ENCODE measurements at regions not wholly inside any gene's neighbourhood (a gene's known extent, or its start where the extent isn't known, plus 50 kb on each side); places are given as distances from the start of the nearest gene placed in this dataset.

GRCh38 chr16:6246266-6246665, 1086.4 kb upstream of the RBFOX1 start:
- Histone ChIP-seq H3K4me3 (ENCODE audit: low read depth, low read length, poor library complexity, severe bottlenecking) (no peak overlapping the region), H2AFZ (ENCODE audit: low read length) (no peak overlapping the region), H4K20me1 (ENCODE audit: insufficient read depth, low read length) (no peaks in the 10 kb centered on the region), H3K36me3 (ENCODE audit: insufficient read depth, low read length) (no peaks in the 10 kb centered on the region), H3K79me2 (ENCODE audit: insufficient read depth, low read depth, low read length) (no peaks in the 10 kb centered on the region), H3K9me3 (ENCODE audit: low read length) (no peaks in the 10 kb centered on the region), H3K4me2 (ENCODE audit: low read length) (no peak overlapping the region), H3K9me2 (ENCODE audit: insufficient read depth, low read length) (no peaks in the 10 kb centered on the region), H3K4me1 (ENCODE audit: insufficient read depth, low read length, poor library complexity, severe bottlenecking) (no peaks in the 10 kb centered on the region), H3K27ac (ENCODE audit: low read depth, low read length, poor library complexity, severe bottlenecking) (no peak overlapping the region)
- ChIA-PET POLR2A (interaction anchor here (0.5 kb wide), 1 partner anchor 461 kb away, joined by 4 read pairs; no protein-coding TSS in a partner anchor), CTCF (ENCODE audit: unreplicated experiment) (no interaction called here)
- TF ChIP-seq CTCF (conservative IDR thresholded peaks at IDR 0.05; ENCODE audit: low read length) (no peak), EZH2phosphoT487 (IDR thresholded peaks at IDR 0.05; ENCODE audit: borderline replicate concordance, low read depth, low read length) (no peak)
- no TSS peak for BruUV-seq (replicated peaks)
- intact Hi-C loops (cut with micrococcal nuclease; ENCODE audit: unreplicated experiment), result no loop called here
- no peak for DNase-seq (ENCODE audit: low spot score)

- Histone ChIP-seq H3K27ac (ENCODE audit: low read depth, low read length, poor library complexity, severe bottlenecking) (no peak overlapping the region), H3K9me2 (ENCODE audit: insufficient read depth, low read length) (no peaks in the 10 kb centered on the region), H3K9me3 (ENCODE audit: low read length) (no peaks in the 10 kb centered on the region), H4K20me1 (ENCODE audit: insufficient read depth, low read length) (no peaks in the 10 kb centered on the region), H3K4me1 (ENCODE audit: insufficient read depth, low read length, poor library complexity, severe bottlenecking) (no peaks in the 10 kb centered on the region), H3K4me3 (ENCODE audit: low read depth, low read length, poor library complexity, severe bottlenecking) (no peak overlapping the region), H3K4me2 (ENCODE audit: low read length) (no peak overlapping the region), H2AFZ (ENCODE audit: low read length) (no peak overlapping the region), H3K79me2 (ENCODE audit: insufficient read depth, low read depth, low read length) (no peaks in the 10 kb centered on the region), H3K36me3 (ENCODE audit: insufficient read depth, low read length) (no peaks in the 10 kb centered on the region)
- DNase-seq (ENCODE audit: low spot score), result no peak
- no TSS peak for BruUV-seq (replicated peaks)
- POLR2A ChIA-PET, result no interaction called here
- intact Hi-C loops (cut with micrococcal nuclease; ENCODE audit: unreplicated experiment), result no loop called here
- TF ChIP-seq EZH2phosphoT487 (IDR thresholded peaks at IDR 0.05; ENCODE audit: borderline replicate concordance, low read depth, low read length) (no peak), CTCF (conservative IDR thresholded peaks at IDR 0.05; ENCODE audit: low read length) (no peak)
- CTCF ChIA-PET (ENCODE audit: unreplicated experiment), result no interaction called here
Measured at GRCh38 chr16:6232056-6232455, 1100.6 kb upstream of the RBFOX1 start.

- no peak for TF ChIP-seq EZH2phosphoT487 (IDR thresholded peaks at IDR 0.05; ENCODE audit: borderline replicate concordance, low read depth, low read length)
- no peak for TF ChIP-seq CTCF (conservative IDR thresholded peaks at IDR 0.05; ENCODE audit: low read length)
- no peak overlapping the region for H2AFZ ChIP-seq (ENCODE audit: low read length)
- no peaks in the 10 kb centered on the region for H3K9me3 ChIP-seq (ENCODE audit: low read length)
- intact Hi-C loops (cut with micrococcal nuclease; ENCODE audit: unreplicated experiment), result no loop called here
- H3K9me2 ChIP-seq (ENCODE audit: insufficient read depth, low read length), result no peaks in the 10 kb centered on the region
- no peak overlapping the region for H3K4me3 ChIP-seq (ENCODE audit: low read depth, low read length, poor library complexity, severe bottlenecking)
- H4K20me1 ChIP-seq (ENCODE audit: insufficient read depth, low read length), result no peaks in the 10 kb centered on the region
- no peak for DNase-seq (ENCODE audit: low spot score)
- ChIA-PET CTCF (ENCODE audit: unreplicated experiment) (no interaction called here), POLR2A (interaction anchor here (0.6 kb wide), 1 partner anchor 74 kb away, joined by 3 read pairs; no protein-coding TSS in a partner anchor)
- BruUV-seq (replicated peaks), result no TSS peak
- H3K27ac ChIP-seq (ENCODE audit: low read depth, low read length, poor library complexity, severe bottlenecking), result no peak overlapping the region
- no peaks in the 10 kb centered on the region for H3K36me3 ChIP-seq (ENCODE audit: insufficient read depth, low read length)
- H3K4me1 ChIP-seq (ENCODE audit: insufficient read depth, low read length, poor library complexity, severe bottlenecking), result no peaks in the 10 kb centered on the region
- no peaks in the 10 kb centered on the region for H3K79me2 ChIP-seq (ENCODE audit: insufficient read depth, low read depth, low read length)
- H3K4me2 ChIP-seq (ENCODE audit: low read length), result no peak overlapping the region
Measured at GRCh38 chr16:6231398-6231797, 1101.2 kb upstream of the RBFOX1 start.
